ENCODE measurements at regions not wholly inside any gene's neighbourhood (a gene's known extent, or its start where the extent isn't known, plus 50 kb on each side); places are given as distances from the start of the nearest gene placed in this dataset.
A peak's percentile ranks its signal among the peaks of the same experiment; 100 is the strongest.

DNA sequence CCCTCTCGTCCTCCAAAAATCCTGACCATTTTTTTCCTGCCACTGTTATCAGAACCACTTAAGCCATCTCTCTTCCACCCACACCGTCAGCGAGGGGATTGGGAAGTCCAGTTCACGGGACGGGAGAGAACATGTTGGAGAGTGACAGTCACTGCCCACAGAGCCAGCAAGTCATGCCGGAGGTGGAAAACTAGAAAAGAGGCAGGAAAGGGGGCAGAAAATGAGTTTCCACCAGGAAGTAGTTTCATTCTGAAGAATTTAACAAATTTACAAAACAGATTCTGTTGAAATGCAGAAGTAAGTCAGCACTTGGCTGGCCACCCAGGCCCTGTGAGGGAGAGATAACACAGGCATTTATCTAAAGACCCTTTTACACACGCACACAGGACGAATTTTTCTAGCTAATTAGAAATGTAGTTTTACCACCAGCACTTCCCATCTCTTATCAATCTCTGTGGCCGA is 431.3 kb downstream of the TSN start:
- no peak overlapping the region for H3K4me3 ChIP-seq
- no peaks in the 10 kb centered on the region for H3F3A ChIP-seq (ENCODE audit: insufficient read depth, low read depth)
- H3K79me2 ChIP-seq (ENCODE audit: low read depth), result no peaks in the 10 kb centered on the region
- TF ChIP-seq, protein P1, sequence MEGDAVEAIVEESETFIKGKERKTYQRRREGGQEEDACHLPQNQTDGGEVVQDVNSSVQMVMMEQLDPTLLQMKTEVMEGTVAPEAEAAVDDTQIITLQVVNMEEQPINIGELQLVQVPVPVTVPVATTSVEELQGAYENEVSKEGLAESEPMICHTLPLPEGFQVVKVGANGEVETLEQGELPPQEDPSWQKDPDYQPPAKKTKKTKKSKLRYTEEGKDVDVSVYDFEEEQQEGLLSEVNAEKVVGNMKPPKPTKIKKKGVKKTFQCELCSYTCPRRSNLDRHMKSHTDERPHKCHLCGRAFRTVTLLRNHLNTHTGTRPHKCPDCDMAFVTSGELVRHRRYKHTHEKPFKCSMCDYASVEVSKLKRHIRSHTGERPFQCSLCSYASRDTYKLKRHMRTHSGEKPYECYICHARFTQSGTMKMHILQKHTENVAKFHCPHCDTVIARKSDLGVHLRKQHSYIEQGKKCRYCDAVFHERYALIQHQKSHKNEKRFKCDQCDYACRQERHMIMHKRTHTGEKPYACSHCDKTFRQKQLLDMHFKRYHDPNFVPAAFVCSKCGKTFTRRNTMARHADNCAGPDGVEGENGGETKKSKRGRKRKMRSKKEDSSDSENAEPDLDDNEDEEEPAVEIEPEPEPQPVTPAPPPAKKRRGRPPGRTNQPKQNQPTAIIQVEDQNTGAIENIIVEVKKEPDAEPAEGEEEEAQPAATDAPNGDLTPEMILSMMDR (conservative IDR thresholded peaks at IDR 0.05), result no peak
- TF ChIP-seq EZH2 (IDR thresholded peaks at IDR 0.05; ENCODE audit: low read depth), result no peak
- H3K4me1 ChIP-seq (replicated peaks; ENCODE audit: insufficient read depth), result no peaks in the 10 kb centered on the region
- no TSS peak for BruUV-seq (replicated peaks)
- no peaks in the 10 kb centered on the region for H3K9me2 ChIP-seq (ENCODE audit: insufficient read depth)
- intact Hi-C loops (cut with micrococcal nuclease; ENCODE audit: unreplicated experiment), result no loop called here
- DNase-seq, result no peak
- H3K27me3 ChIP-seq (ENCODE audit: insufficient read depth, low read depth), result peaks cover 53% of the 10 kb centered on the region
- POLR2A ChIA-PET (ENCODE audit: unreplicated experiment), result no interaction called here
- no peaks in the 10 kb centered on the region for H3K36me3 ChIP-seq (ENCODE audit: low read depth)
- no peaks in the 10 kb centered on the region for H3K9me3 ChIP-seq (ENCODE audit: insufficient read depth, low read depth)
- CTCF ChIA-PET, result no interaction called here
- H3K4me2 ChIP-seq, result no peak overlapping the region
- no peak overlapping the region for H3K27ac ChIP-seq
- no peak overlapping the region for H2AFZ ChIP-seq
- no peaks in the 10 kb centered on the region for H4K20me1 ChIP-seq (ENCODE audit: insufficient read depth)

DNA sequence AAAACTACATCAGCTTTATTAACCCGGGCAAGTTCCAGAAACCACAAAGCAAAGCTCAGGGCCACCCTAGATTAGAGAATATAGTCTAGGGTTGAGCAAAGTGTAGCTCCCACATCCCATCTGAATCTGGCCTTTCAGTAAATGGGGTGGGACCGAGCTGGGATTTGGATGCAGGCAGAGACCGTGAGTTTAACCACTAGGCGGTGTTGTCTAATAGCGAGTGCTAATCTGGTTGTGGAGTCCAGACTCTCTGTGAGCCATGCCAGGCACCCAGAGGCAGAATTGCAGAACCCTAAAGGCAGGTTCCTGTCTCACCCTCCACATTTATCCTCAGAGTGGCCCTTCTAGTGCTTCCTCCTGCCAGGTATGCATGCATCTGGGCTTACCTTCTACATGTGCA is 435.9 kb downstream of the TSN start:
- no peak overlapping the region for H3K4me2 ChIP-seq
- no peak for TF ChIP-seq EZH2 (IDR thresholded peaks at IDR 0.05; ENCODE audit: low read depth)
- TF ChIP-seq, protein P1 (conservative IDR thresholded peaks at IDR 0.05), result peak; percentile 63
- ChIA-PET POLR2A (ENCODE audit: unreplicated experiment) (no interaction called here), CTCF (no interaction called here)
- intact Hi-C loops (cut with micrococcal nuclease; ENCODE audit: unreplicated experiment), result no loop called here
- H3K27ac ChIP-seq, result no peak overlapping the region
- peak in 1 of 2 experiments; percentile 3 for DNase-seq
- peaks cover 40% of the 10 kb centered on the region for H3K27me3 ChIP-seq (ENCODE audit: insufficient read depth, low read depth)
- H3K79me2 ChIP-seq (ENCODE audit: low read depth), result no peaks in the 10 kb centered on the region
- H3K9me3 ChIP-seq (ENCODE audit: insufficient read depth, low read depth), result no peaks in the 10 kb centered on the region
- BruUV-seq (replicated peaks), result no TSS peak
- H3F3A ChIP-seq (ENCODE audit: insufficient read depth, low read depth), result no peaks in the 10 kb centered on the region
- no peak overlapping the region for H3K4me3 ChIP-seq
- H2AFZ ChIP-seq, result no peak overlapping the region
- no peaks in the 10 kb centered on the region for H4K20me1 ChIP-seq (ENCODE audit: insufficient read depth)
- no peaks in the 10 kb centered on the region for H3K36me3 ChIP-seq (ENCODE audit: low read depth)
- no peaks in the 10 kb centered on the region for H3K4me1 ChIP-seq (replicated peaks; ENCODE audit: insufficient read depth)
- H3K9me2 ChIP-seq (ENCODE audit: insufficient read depth), result no peaks in the 10 kb centered on the region

DNA sequence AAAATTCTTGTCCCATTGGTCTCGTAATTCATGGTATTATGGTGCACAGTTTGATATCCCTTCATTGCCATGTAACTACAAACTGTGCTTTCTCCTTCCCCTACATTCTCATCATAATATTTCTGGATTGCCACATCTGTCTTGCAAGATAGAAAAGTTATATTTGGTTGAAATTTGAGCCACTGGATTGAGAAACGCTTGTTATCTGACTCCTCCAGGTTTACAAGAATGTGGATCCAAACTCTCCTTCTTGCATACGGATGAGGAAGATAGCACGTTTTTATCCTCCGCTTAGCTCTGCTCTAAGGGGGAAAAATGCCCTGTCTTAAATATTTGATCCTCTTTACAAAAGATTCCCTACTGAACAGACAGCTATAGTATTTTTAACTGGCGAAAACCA is 438.2 kb downstream of the TSN start:
- no peaks in the 10 kb centered on the region for H3K4me1 ChIP-seq (replicated peaks; ENCODE audit: insufficient read depth)
- no peak overlapping the region for H2AFZ ChIP-seq
- intact Hi-C loops (cut with micrococcal nuclease; ENCODE audit: unreplicated experiment), result no loop called here
- H3F3A ChIP-seq (ENCODE audit: insufficient read depth, low read depth), result no peaks in the 10 kb centered on the region
- no peak overlapping the region for H3K4me3 ChIP-seq
- no peaks in the 10 kb centered on the region for H3K9me3 ChIP-seq (ENCODE audit: insufficient read depth, low read depth)
- no peaks in the 10 kb centered on the region for H3K36me3 ChIP-seq (ENCODE audit: low read depth)
- no peak for DNase-seq
- no peak overlapping the region for H3K27ac ChIP-seq
- no TSS peak for BruUV-seq (replicated peaks)
- no peaks in the 10 kb centered on the region for H3K79me2 ChIP-seq (ENCODE audit: low read depth)
- ChIA-PET POLR2A (ENCODE audit: unreplicated experiment) (no interaction called here), CTCF (no interaction called here)
- TF ChIP-seq, protein P1 (conservative IDR thresholded peaks at IDR 0.05), result no peak
- TF ChIP-seq EZH2 (IDR thresholded peaks at IDR 0.05; ENCODE audit: low read depth), result no peak
- peaks cover 19% of the 10 kb centered on the region for H3K27me3 ChIP-seq (ENCODE audit: insufficient read depth, low read depth)
- H3K4me2 ChIP-seq, result no peak overlapping the region
- no peaks in the 10 kb centered on the region for H3K9me2 ChIP-seq (ENCODE audit: insufficient read depth)
- no peaks in the 10 kb centered on the region for H4K20me1 ChIP-seq (ENCODE audit: insufficient read depth)

Data from PC-9 (cell line).